DND-41 (cell line): ENCODE measurements at regions not wholly inside any gene's neighbourhood (a gene's known extent, or its start where the extent isn't known, plus 50 kb on each side); places are given as distances from the start of the nearest gene placed in this dataset.

Experiments used
- CTCF ChIP-seq: IDR thresholded peaks from 2 replicates; pipeline ENCODE4 v1.5.1; 2012; ENCODE audit warnings: borderline replicate concordance, low read length, moderate library complexity, mild to moderate bottlenecking; ENCODE audit not compliant: poor library complexity, severe bottlenecking; ENCODE audit errors: extremely low read depth
- EZH2 ChIP-seq: IDR thresholded peaks from 3 replicates; pipeline ENCODE4 v1.6.1; 2012; ENCODE audit warnings: borderline replicate concordance, low read depth, mild to moderate bottlenecking, moderate library complexity, low read length, inconsistent platforms; ENCODE audit not compliant: severe bottlenecking

- TF ChIP-seq CTCF: no peak
- no peak for TF ChIP-seq EZH2
Measured at GRCh38 chr16:66141885-66142284, 224.6 kb upstream of the CDH5 start.
